Right atrium auricular region (tissue), 2 donors: ENCODE measurements at regions not wholly inside any gene's neighbourhood (a gene's known extent, or its start where the extent isn't known, plus 50 kb on each side); places are given as distances from the start of the nearest gene placed in this dataset.

Experiments used
- DNase-seq: peaks from one replicate; pipeline ENCODE4 v3.0.0-alpha.2; 2019; ENCODE audit warnings: low spot score
- H3K27ac ChIP-seq, 2 donors: fragments of 200-600 bp; sonication (generic); 1 replicate in 1 of 2; 2 replicates in 1 of 2; pipeline ENCODE4 v1.5.1; 2016 to 2019
- H3K27me3 ChIP-seq, 2 donors: fragments of 200-600 bp; sonication (generic); one replicate each; pipeline versions ENCODE4 v1.5.1 to v1.6.0; 2017 to 2019
- H3K36me3 ChIP-seq: fragments of 200-600 bp; sonication (generic); one replicate; pipeline ENCODE4 v1.5.1; 2016
- H3K4me1 ChIP-seq, 2 donors: fragments of 200-600 bp; sonication (generic); one replicate each; pipeline versions ENCODE4 v1.5.1 to v1.6.0; 2017 to 2019
- H3K4me3 ChIP-seq, 2 donors: fragments of 200-600 bp; sonication (generic); 1 replicate in 1 of 2; 2 replicates in 1 of 2; pipeline ENCODE4 v1.5.1; 2017 to 2019; ENCODE audit warnings: mild to moderate bottlenecking in 1 of 2, moderate library complexity in 1 of 2
- H3K9me3 ChIP-seq, 2 donors: fragments of 200-600 bp; sonication (generic); one replicate each; pipeline ENCODE4 v1.5.1; 2019
- TF ChIP-seq, protein P1 (sequence below), 2 donors: fragments of 200-600 bp; sonication (generic); IDR thresholded peaks; one replicate each; pipeline ENCODE4 v1.5.1; 2019; ENCODE audit warnings: antibody characterized with exemption in 2 of 2

DNA sequence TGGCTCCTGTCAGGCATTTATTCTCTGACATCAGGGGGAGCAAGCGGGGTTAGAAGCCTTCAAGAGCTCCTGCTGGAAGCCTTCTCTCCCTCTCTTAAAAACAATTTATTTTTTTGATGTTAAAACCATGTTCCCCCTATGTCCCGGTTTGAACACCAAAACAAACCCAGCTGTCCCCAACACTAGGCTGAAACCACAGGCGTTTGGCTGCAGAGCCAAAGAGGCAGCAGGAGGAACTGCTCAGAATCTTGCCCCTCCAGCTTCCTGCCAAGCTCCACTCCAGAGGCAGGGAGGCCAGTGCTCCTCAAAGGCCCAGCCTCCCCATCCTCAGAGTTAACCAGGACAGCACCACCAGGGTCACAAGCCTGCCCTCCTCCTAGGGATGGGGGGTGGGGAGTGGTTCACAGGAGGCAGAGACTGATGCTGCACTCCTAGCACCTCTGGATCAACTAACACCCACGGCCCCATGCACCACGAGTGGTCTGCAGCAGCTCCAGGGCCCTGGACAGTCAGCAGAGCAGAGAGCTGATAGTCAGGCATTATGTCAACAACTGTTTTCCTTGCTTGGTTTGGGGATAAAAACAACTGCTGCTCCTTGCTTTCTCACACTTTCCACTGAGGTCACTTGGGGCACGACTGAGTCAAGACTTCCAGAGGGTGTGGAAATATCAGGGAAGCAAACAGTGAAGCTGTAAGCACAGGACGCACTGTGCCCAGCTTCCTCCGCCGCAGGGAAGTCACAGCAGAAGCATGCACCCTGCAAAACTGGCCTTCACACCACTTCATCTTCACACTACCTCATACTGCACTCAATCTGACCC lies 96.5 kb upstream of the ADRA1B start:
- peaks cover 0 to 13% of the 10 kb centered on the region in 2 donors for H3K4me1 ChIP-seq
- no peak overlapping the region for H3K4me3 ChIP-seq
- peak overlapping the region; percentile 64 to 84 for H3K27ac ChIP-seq
- H3K27me3 ChIP-seq, result no peaks in the 10 kb centered on the region
- H3K36me3 ChIP-seq, result no peaks in the 10 kb centered on the region
- no peaks in the 10 kb centered on the region for H3K9me3 ChIP-seq
- TF ChIP-seq, protein P1, sequence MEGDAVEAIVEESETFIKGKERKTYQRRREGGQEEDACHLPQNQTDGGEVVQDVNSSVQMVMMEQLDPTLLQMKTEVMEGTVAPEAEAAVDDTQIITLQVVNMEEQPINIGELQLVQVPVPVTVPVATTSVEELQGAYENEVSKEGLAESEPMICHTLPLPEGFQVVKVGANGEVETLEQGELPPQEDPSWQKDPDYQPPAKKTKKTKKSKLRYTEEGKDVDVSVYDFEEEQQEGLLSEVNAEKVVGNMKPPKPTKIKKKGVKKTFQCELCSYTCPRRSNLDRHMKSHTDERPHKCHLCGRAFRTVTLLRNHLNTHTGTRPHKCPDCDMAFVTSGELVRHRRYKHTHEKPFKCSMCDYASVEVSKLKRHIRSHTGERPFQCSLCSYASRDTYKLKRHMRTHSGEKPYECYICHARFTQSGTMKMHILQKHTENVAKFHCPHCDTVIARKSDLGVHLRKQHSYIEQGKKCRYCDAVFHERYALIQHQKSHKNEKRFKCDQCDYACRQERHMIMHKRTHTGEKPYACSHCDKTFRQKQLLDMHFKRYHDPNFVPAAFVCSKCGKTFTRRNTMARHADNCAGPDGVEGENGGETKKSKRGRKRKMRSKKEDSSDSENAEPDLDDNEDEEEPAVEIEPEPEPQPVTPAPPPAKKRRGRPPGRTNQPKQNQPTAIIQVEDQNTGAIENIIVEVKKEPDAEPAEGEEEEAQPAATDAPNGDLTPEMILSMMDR (IDR thresholded peaks at IDR 0.05), result no peak
- DNase-seq, result peak; percentile 93

DNA sequence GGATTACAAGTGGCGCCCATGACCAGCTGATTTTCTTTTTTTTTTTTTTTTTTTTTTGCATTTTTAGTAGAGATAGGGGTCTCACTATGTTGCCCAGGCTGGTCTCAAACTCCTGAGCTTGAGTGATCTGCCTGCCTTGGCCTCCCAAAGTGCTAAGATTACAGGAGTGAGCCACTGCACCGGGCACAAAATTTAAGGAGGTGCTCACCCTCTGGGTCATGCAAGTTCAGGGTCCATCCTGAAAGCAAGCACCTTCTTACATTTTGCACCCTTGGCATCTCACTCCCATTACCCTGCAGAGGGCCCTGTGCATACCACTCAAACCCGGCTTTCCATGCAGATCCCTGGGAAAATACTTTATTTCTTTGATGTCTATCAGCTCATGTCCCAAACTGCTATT lies 95.6 kb upstream of the ADRA1B start:
- H3K36me3 ChIP-seq, result no peaks in the 10 kb centered on the region
- TF ChIP-seq, protein P1 (IDR thresholded peaks at IDR 0.05), result no peak
- peaks cover 0 to 15% of the 10 kb centered on the region in 2 donors for H3K4me1 ChIP-seq
- H3K9me3 ChIP-seq, result no peaks in the 10 kb centered on the region
- H3K27me3 ChIP-seq, result no peaks in the 10 kb centered on the region
- peak overlapping the region; percentile 48 to 84 for H3K27ac ChIP-seq
- peak; percentile 55 for DNase-seq
- no peak overlapping the region for H3K4me3 ChIP-seq

DNA sequence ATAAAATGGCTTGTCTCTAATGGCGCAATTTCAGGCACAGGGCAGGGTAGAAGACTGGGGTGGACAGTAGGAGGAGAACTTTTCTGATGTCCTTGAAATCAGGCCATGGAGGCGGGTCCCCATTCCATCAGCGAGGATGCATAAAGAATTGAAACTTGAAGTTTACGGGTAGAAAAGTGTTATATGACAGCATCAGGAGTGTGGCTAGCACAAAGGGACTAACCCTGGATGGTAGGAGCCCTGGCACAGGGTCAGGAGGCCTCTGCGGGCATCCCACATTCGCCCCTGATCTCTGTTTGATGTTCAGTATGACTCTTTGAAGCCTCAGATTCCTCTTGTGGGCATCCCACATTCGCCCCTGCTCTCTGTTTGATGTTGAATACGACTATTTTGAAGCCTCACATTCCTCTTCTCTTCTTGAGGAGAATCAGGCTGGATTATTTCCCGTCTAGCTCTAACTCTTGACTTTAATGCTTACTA lies 94.8 kb upstream of the ADRA1B start:
- no peak overlapping the region for H3K4me3 ChIP-seq
- H3K36me3 ChIP-seq, result no peaks in the 10 kb centered on the region
- H3K27me3 ChIP-seq, result no peaks in the 10 kb centered on the region
- peaks cover 0 to 20% of the 10 kb centered on the region in 2 donors for H3K4me1 ChIP-seq
- DNase-seq, result peak; percentile 44
- peak overlapping the region in 1 of 2 donors; percentile 84 for H3K27ac ChIP-seq
- H3K9me3 ChIP-seq, result no peaks in the 10 kb centered on the region
- TF ChIP-seq, protein P1 (IDR thresholded peaks at IDR 0.05), result no peak

DNA sequence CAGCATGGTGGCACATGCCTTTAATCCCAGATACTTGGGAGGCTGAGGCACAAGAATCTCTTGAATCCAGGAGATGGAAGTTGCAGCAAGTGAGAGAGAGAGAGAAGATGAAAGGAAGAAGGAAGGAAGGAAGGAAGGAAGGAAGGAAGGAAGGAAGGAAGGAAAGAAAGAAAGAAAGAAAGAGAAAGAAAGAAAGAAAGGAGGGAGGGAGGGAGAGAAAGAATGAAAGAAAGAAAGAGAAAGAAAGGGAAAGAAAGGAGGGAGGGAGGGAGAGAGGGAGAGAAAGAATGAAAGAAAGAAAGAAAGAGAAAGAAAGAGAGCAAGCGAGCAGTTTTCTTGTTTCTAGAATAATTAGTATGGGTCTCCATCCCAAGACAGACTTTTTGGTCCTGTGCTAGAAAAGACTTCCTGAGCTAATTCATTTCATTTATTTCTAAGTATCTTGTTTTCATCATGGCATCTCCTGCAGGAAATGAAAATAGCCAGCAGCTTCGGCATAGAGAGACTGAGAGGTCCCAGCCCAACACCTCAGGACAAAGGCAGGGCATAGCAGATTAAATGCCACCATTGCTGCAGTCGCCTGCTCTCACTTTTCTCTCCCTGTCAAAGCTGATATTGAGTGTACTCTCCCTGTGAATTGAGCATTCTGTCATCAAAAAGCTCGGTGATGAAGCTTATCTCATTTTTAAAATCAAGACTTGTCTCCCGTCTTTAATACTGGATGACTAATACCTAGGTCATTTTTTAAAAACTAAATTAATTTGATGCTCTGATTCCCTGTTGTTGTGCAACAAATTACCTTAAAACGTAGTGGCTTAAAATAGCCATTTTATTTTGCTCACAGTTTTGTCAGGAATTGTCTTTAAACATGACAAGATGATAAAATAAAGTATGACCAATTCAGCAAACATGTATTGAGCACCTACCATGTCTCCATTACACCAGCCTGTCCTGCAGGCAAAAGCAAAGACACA lies 91.8 kb upstream of the ADRA1B start:
- peak; percentile 42 for DNase-seq
- Histone ChIP-seq H3K4me1 (peaks cover 0 to 10% of the 10 kb centered on the region in 2 donors), H3K4me3 (no peak overlapping the region), H3K27me3 (no peaks in the 10 kb centered on the region), H3K9me3 (no peaks in the 10 kb centered on the region), H3K27ac (no peak overlapping the region), H3K36me3 (no peaks in the 10 kb centered on the region)
- TF ChIP-seq, protein P1 (IDR thresholded peaks at IDR 0.05), result no peak

DNA sequence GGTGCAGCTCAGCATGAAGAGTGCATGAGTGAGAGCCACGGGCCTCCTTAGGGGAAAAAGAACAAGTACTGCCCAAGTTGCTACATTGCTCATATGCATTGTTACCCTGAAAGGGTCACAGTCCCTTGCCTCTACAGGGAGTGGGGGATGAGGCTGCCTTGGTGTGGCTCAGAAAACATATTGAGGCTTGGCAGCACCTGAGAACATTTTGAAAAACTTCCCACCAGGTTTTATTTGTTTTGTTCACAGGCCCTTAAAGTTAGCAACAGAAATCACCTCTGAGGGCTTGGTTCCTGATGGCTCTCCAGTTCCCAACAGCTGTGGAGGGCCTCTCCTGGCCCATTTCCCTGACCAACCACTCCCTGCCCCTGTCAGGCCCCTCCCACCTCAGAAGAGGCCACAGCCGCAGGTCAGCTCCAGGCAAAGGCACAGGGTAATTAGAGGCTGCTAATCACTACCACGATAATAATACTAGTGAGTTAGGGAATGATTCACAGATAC lies 90.7 kb upstream of the ADRA1B start:
- Histone ChIP-seq H3K36me3 (no peaks in the 10 kb centered on the region), H3K4me3 (no peak overlapping the region), H3K9me3 (no peaks in the 10 kb centered on the region), H3K27ac (peak overlapping the region; percentile 1 to 40), H3K4me1 (peaks cover 0 to 7% of the 10 kb centered on the region in 2 donors), H3K27me3 (no peaks in the 10 kb centered on the region)
- peak; percentile 57 for DNase-seq
- TF ChIP-seq, protein P1 (IDR thresholded peaks at IDR 0.05), result no peak
